ENCODE measurements at regions not wholly inside any gene's neighbourhood (a gene's known extent, or its start where the extent isn't known, plus 50 kb on each side); places are given as distances from the start of the nearest gene placed in this dataset.
A peak's percentile ranks its signal among the peaks of the same experiment; 100 is the strongest.

DNA sequence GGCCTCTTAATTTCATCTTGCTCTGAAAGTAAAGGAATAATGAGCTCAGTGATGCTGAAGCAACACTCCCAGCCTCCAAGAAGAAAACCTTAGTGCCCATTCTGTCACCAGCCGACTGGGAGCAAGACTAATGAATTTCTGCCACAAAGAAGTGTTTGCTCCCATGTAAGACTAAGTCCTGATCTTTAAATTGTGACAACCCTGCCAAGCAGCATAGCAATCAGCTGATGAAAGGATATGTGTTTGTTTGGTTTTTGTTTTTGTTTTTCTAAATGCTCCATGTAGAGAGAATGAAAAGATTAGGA, 113.7 kb upstream of the PALMD start:
- Histone ChIP-seq H3K4me1 (peaks cover 11% of the 10 kb centered on the region), H3K27me3 (no peaks in the 10 kb centered on the region), H3K27ac (no peak overlapping the region), H3K4me3 (no peak overlapping the region), H3K9me3 (no peaks in the 10 kb centered on the region), H3K36me3 (replicated peaks in 1 of 2; ENCODE audit: insufficient read depth in 1 of 2, low read depth in 2 of 2) (no peaks in the 10 kb centered on the region)
- intact Hi-C loops (cut with DNase I) = no loop called here
- 6 to 29% methylated on average over 1 of the region's 1 CpG for WGBS, 2 donors
- TF ChIP-seq CTCF (IDR thresholded peaks at IDR 0.05) (no peak), POLR2A (IDR thresholded peaks at IDR 0.05) (no peak)
- no peak for ATAC-seq
- DNase-seq = no peak

DNA sequence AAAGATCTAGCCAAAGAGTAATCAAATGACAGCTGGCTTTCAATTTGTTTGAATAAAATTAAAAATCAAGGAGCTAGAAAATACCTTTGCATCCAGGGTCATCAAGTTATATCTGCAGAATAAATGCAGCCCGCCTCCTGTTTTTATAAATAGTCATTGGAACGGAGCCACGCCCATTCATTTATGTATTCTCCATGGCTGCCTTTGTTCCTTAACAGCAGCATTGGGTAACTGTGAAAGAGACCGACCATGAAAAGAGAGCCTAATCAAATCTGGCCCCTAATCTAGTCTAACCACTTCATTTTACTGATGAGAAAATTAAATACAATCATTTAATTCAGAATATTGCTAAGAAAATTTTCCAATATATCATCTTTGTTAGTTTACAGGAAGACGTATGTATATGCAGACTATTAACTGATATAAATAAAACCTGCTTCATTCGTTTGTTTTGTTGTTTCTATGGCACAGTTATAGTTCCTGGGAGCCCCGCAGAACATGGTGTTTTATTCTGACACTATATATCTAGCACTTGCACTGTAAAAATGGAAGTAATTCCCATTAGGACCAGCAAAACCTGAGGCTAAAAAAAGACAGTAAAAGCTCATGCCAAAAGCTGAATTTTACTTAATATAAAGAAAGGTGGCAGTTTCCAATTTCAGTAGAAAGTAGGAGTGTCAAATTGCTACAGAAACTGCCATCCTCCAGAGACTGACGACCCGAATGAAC, 111.8 kb upstream of the PALMD start:
- TF ChIP-seq POLR2A (IDR thresholded peaks at IDR 0.05) = no peak
- no peak for TF ChIP-seq CTCF (IDR thresholded peaks at IDR 0.05)
- ATAC-seq = no peak

DNA sequence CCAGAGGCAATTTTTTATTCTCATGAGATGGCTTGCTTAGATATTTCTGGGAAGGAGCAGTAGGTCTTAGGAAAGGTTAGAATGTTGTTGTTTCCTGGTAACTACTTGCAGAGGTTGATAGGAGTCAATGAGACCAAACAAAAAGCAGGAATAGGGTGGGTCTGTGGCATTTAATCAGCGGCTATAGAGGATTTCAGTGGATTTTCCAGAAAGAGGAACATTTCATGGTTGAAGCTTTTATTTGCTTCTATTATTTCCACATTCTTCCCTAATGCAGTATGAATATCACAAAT, 111.3 kb upstream of the PALMD start:
- H3K4me3 ChIP-seq = no peak overlapping the region
- no peaks in the 10 kb centered on the region for H3K36me3 ChIP-seq (replicated peaks in 1 of 2; ENCODE audit: insufficient read depth in 1 of 2, low read depth in 2 of 2)
- ATAC-seq = no peak
- intact Hi-C loops (cut with DNase I) = no loop called here
- no peaks in the 10 kb centered on the region for H3K9me3 ChIP-seq
- H3K27me3 ChIP-seq = no peaks in the 10 kb centered on the region
- no peak for DNase-seq
- H3K4me1 ChIP-seq = peaks cover 11% of the 10 kb centered on the region
- TF ChIP-seq CTCF (IDR thresholded peaks at IDR 0.05) (no peak), POLR2A (IDR thresholded peaks at IDR 0.05) (no peak)
- H3K27ac ChIP-seq = no peak overlapping the region
- WGBS, 2 donors = 44 to 46% methylated on average over 1 of the region's 1 CpG

More for the DNA sequence above, 111.8 kb upstream of the PALMD start:
- Histone ChIP-seq H3K27me3 (no peaks in the 10 kb centered on the region), H3K9me3 (no peaks in the 10 kb centered on the region), H3K36me3 (replicated peaks in 1 of 2; ENCODE audit: insufficient read depth in 1 of 2, low read depth in 2 of 2) (no peaks in the 10 kb centered on the region), H3K4me1 (peaks cover 11% of the 10 kb centered on the region), H3K27ac (no peak overlapping the region), H3K4me3 (no peak overlapping the region)
- DNase-seq = no peak
- intact Hi-C loops (cut with DNase I) = no loop called here
- 43 to 50% methylated on average over 9 of the region's 9 CpGs for WGBS, 2 donors

- DNase-seq (peak in 1 of 4 donors; percentile 13), ATAC-seq (no peak)
- WGBS, 2 donors = 80 to 82% methylated on average over 7 of the region's 7 CpGs
- intact Hi-C loops (cut with DNase I) = no loop called here
- no peaks in the 10 kb centered on the region for H3K36me3 ChIP-seq (replicated peaks in 1 of 2; ENCODE audit: insufficient read depth in 1 of 2, low read depth in 2 of 2)
- H3K27ac ChIP-seq = no peak overlapping the region
- H3K4me3 ChIP-seq = no peak overlapping the region
- peaks cover 11% of the 10 kb centered on the region for H3K4me1 ChIP-seq
- H3K27me3 ChIP-seq = no peaks in the 10 kb centered on the region
- TF ChIP-seq POLR2A (IDR thresholded peaks at IDR 0.05) (no peak), CTCF (IDR thresholded peaks at IDR 0.05) (no peak)
- H3K9me3 ChIP-seq = no peaks in the 10 kb centered on the region
Observed at GRCh38 chr1:99535470-99536164, 110.3 kb upstream of the PALMD start.
